ENCODE measurements at regions not wholly inside any gene's neighbourhood (a gene's known extent, or its start where the extent isn't known, plus 50 kb on each side); places are given as distances from the start of the nearest gene placed in this dataset.
"Not testable (repeated sequence)": the region's sequence is repeated elsewhere in the genome, so short reads cannot be mapped to it uniquely, and the experiment has no call there.

DNA sequence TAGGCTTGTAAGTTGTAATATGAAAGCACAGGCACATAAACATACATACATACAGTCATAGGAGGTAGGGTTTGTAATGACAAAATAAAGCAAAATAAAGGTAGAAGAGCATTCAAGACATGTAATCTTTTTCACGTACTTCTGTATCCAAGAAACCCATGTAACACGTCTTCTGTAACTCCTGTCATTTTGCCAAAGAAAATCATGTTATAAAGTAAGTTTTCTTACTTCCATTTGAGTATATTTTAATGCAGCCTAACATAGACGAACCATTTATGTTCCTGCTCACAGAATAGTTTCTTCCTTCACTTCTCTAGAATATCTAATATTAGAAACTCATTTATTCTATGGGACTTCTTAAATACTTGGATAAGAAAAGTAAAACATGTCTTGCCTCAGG is 1884.0 kb upstream of the CELF4 start:
- no peak for TF ChIP-seq JUND (IDR thresholded peaks at IDR 0.05; ENCODE audit: low read depth)
- no peak for DNase-seq (ENCODE audit: low read depth in 1 of 2, low spot score in 1 of 2)
- in situ Hi-C loops (cut with HindIII; ENCODE audit: low pct_unique_long_range_greater_than_20kb, low sequenced_read_pairs): no loop called here

DNA sequence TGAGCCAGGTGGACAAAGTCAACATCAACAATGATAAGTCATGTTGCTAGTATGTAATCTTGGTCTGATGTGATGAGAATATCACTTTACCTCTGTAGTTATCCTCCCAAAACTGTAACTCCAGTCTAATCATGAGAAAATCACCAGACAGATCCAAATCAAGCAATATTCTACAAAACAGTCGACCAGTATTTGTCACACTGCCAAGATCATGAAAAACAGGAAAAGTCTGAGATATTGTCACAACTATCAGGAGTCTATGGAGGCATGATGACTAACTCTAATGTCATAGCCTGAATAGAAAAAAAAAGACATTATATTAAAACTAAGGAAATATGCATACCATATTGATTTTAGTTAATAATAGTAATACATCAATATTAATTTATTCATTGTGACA is 1883.3 kb upstream of the CELF4 start:
- no peak for DNase-seq (ENCODE audit: low read depth in 1 of 2, low spot score in 1 of 2)
- in situ Hi-C loops (cut with HindIII; ENCODE audit: low pct_unique_long_range_greater_than_20kb, low sequenced_read_pairs): no loop called here
- no peak for TF ChIP-seq JUND (IDR thresholded peaks at IDR 0.05; ENCODE audit: low read depth)

DNA sequence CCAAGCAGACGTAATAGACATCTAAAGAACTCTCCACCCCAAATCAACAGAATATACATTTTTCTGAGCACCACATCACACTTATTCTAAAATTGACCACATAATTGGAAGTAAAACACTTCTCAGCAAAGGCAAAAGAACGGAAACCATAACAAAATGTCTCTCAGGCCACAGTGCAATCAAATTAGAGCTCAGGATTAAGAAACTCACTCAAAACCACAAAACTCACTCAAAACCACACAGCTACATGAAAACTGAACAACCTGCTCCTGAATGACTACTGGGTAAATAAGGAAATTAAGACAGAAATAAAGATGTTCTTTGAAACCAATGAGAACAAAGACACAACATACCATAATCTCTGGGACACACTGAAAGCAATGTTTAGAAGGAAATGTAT is 1879.4 kb upstream of the CELF4 start:
- DNase-seq (ENCODE audit: low read depth in 1 of 2, low spot score in 1 of 2); in situ Hi-C loops (cut with HindIII; ENCODE audit: low pct_unique_long_range_greater_than_20kb, low sequenced_read_pairs): not testable (repeated sequence)

- in situ Hi-C loops (cut with HindIII; ENCODE audit: low pct_unique_long_range_greater_than_20kb, low sequenced_read_pairs): no loop called here
- TF ChIP-seq JUND (IDR thresholded peaks at IDR 0.05; ENCODE audit: low read depth): no peak
Measured at GRCh38 chr18:39441648-39442047, 1876.0 kb upstream of the CELF4 start.

DNA sequence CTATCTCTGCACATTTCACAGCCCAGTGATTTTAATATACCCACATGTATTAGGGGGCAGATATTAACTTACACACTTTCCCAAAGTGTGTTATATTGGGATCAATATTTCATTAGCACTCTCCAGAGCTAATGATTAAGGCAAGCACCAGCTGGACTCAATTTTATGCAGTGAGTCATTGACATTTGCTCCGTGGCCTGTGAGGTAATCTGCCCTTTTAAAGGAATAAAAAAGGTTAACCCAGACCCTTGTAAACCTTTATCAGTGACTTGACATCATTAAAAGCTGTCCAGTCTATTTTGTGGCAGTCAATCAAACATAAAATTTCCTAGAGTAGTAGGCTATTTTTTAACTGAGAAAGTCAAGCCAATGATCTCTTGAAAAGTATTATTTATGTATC is 1870.4 kb upstream of the CELF4 start:
- in situ Hi-C loops (cut with HindIII; ENCODE audit: low pct_unique_long_range_greater_than_20kb, low sequenced_read_pairs): no loop called here
- no peak for DNase-seq (ENCODE audit: low read depth in 1 of 2, low spot score in 1 of 2)

More at GRCh38 chr18:39441648-39442047, 1876.0 kb upstream of the CELF4 start:
- no peak for DNase-seq (ENCODE audit: low read depth in 1 of 2, low spot score in 1 of 2)

DNA sequence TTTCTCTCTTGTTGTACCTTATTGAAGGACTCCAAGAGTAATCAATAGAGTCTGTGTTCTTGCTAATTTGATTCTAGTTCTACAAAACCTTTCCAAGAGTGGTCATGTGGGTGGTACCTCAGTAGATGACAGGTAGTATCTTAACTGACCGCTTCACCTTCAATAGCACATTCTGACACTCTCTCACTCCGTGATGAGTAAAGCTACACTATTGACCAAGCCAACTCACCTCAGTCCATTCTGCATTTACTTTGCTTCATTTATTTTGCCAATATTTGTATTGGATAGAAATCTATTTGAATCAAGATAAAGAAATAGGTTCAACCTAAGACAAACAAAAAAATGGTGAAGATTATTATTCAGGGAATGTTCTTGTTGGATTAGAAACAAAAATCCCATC is 1869.6 kb upstream of the CELF4 start:
- TF ChIP-seq JUND (IDR thresholded peaks at IDR 0.05; ENCODE audit: low read depth): no peak
- in situ Hi-C loops (cut with HindIII; ENCODE audit: low pct_unique_long_range_greater_than_20kb, low sequenced_read_pairs): no loop called here

More for the DNA sequence above, 1870.4 kb upstream of the CELF4 start:
- no peak for TF ChIP-seq JUND (IDR thresholded peaks at IDR 0.05; ENCODE audit: low read depth)

GRCh38 chr18:39434223-39434920 is 1868.8 kb upstream of the CELF4 start:
- DNase-seq (ENCODE audit: low read depth in 1 of 2, low spot score in 1 of 2): no peak
- TF ChIP-seq JUND (IDR thresholded peaks at IDR 0.05; ENCODE audit: low read depth): no peak
- in situ Hi-C loops (cut with HindIII; ENCODE audit: low pct_unique_long_range_greater_than_20kb, low sequenced_read_pairs): no loop called here

More for the DNA sequence above, 1869.6 kb upstream of the CELF4 start:
- no peak for DNase-seq (ENCODE audit: low read depth in 1 of 2, low spot score in 1 of 2)

- no peak for DNase-seq (ENCODE audit: low read depth in 1 of 2, low spot score in 1 of 2)
- in situ Hi-C loops (cut with HindIII; ENCODE audit: low pct_unique_long_range_greater_than_20kb, low sequenced_read_pairs): no loop called here
- no peak for TF ChIP-seq JUND (IDR thresholded peaks at IDR 0.05; ENCODE audit: low read depth)
Measured at GRCh38 chr18:39425172-39425850, 1859.7 kb upstream of the CELF4 start.

GRCh38 chr18:39424261-39424660 is 1858.7 kb upstream of the CELF4 start:
- no peak for DNase-seq (ENCODE audit: low read depth in 1 of 2, low spot score in 1 of 2)
- in situ Hi-C loops (cut with HindIII; ENCODE audit: low pct_unique_long_range_greater_than_20kb, low sequenced_read_pairs): no loop called here
- no peak for TF ChIP-seq JUND (IDR thresholded peaks at IDR 0.05; ENCODE audit: low read depth)

- DNase-seq (ENCODE audit: low read depth in 1 of 2, low spot score in 1 of 2): no peak
- TF ChIP-seq JUND (IDR thresholded peaks at IDR 0.05; ENCODE audit: low read depth): no peak
- in situ Hi-C loops (cut with HindIII; ENCODE audit: low pct_unique_long_range_greater_than_20kb, low sequenced_read_pairs): no loop called here
Measured at GRCh38 chr18:39421276-39421675, 1855.7 kb upstream of the CELF4 start.

DNA sequence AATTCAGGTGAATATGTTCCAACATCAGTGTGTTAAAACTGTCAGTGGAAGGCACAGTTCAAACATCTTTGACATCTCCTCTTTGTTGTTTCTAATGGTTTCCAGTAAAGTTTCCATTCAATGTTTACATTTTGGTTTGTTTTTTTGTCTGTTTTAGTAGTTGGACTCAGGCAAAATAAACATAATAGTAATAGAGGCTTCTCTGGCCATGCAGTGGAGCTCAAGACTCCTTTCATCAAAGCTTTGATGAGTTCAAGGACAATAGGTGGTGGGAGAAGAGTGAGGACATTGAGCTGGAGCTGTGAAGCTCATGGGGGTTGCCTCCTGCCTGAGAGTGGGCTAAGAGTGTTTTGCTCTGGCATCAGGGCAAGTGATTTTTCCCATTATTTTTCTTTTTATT is 1853.7 kb upstream of the CELF4 start:
- in situ Hi-C loops (cut with HindIII; ENCODE audit: low pct_unique_long_range_greater_than_20kb, low sequenced_read_pairs): no loop called here
- TF ChIP-seq JUND (IDR thresholded peaks at IDR 0.05; ENCODE audit: low read depth): no peak
- DNase-seq (ENCODE audit: low read depth in 1 of 2, low spot score in 1 of 2): no peak

- TF ChIP-seq JUND (IDR thresholded peaks at IDR 0.05; ENCODE audit: low read depth): no peak
- in situ Hi-C loops (cut with HindIII; ENCODE audit: low pct_unique_long_range_greater_than_20kb, low sequenced_read_pairs): no loop called here
- no peak for DNase-seq (ENCODE audit: low read depth in 1 of 2, low spot score in 1 of 2)
Measured at GRCh38 chr18:39415471-39415870, 1849.9 kb upstream of the CELF4 start.

GRCh38 chr18:39414009-39414700 is 1848.6 kb upstream of the CELF4 start:
- TF ChIP-seq JUND (IDR thresholded peaks at IDR 0.05; ENCODE audit: low read depth): no peak
- in situ Hi-C loops (cut with HindIII; ENCODE audit: low pct_unique_long_range_greater_than_20kb, low sequenced_read_pairs): no loop called here
- no peak for DNase-seq (ENCODE audit: low read depth in 1 of 2, low spot score in 1 of 2)

All from T47D (cell line).